Transverse colon (tissue), 4 donors: ENCODE measurements at regions not wholly inside any gene's neighbourhood (a gene's known extent, or its start where the extent isn't known, plus 50 kb on each side); places are given as distances from the start of the nearest gene placed in this dataset.

Experiments
- DNase-seq: peaks from one replicate; pipeline ENCODE4 v3.0.0-alpha.2; 2019
- H3K27ac ChIP-seq, 4 donors: fragments of 200-600 bp; sonication (generic); 2 replicates each; pipeline ENCODE4 v1.5.1; 2016 to 2018; ENCODE audit warnings: inconsistent platforms in 4 of 4
- H3K27me3 ChIP-seq: fragments of 200-600 bp; sonication (generic); 2 replicates; pipeline ENCODE4 v1.5.1; 2017; ENCODE audit warnings: inconsistent platforms
- H3K36me3 ChIP-seq, 4 donors: fragments of 200-600 bp; sonication (generic); 2 replicates each; pipeline ENCODE4 v1.5.1; 2017 to 2019; ENCODE audit warnings: inconsistent platforms in 4 of 4
- H3K4me1 ChIP-seq, 4 donors: fragments of 200-600 bp; sonication (generic); 2 replicates each; pipeline ENCODE4 v1.5.1; 2017 to 2020; ENCODE audit warnings: inconsistent platforms in 4 of 4
- H3K4me3 ChIP-seq, 4 donors: fragments of 200-600 bp; sonication (generic); 1 replicate in 1 of 4; 2 replicates in 3 of 4; pipeline versions ENCODE4 v1.5.1 to v1.6.1; 2017 to 2019; ENCODE audit warnings: inconsistent platforms in 4 of 4
- H3K9me3 ChIP-seq, 2 donors: fragments of 200-600 bp; sonication (generic); 2 replicates each; pipeline ENCODE4 v1.5.1; 2017 to 2019; ENCODE audit warnings: inconsistent platforms in 2 of 2
- EP300 ChIP-seq: sonication (generic); formaldehyde crosslinking; IDR thresholded peaks from one replicate; pipeline ENCODE4 v1.6.1; 2017; ENCODE audit warnings: antibody characterized with exemption, low read depth
- POLR2A ChIP-seq: fragments of 450-650 bp; IDR thresholded peaks from one replicate; pipeline ENCODE4 v1.6.1; 2016; ENCODE audit warnings: antibody characterized with exemption, mild to moderate bottlenecking, moderate library complexity
- POLR2AphosphoS5 ChIP-seq, 3 donors: sonication (generic); formaldehyde crosslinking; IDR thresholded peaks; one replicate each; pipeline ENCODE4 v1.6.1; 2016; ENCODE audit warnings: antibody characterized with exemption in 3 of 3
- WGBS, 2 donors: methylation state at CpG; one replicate each; pipeline ENCODE4 v1.1.5; 2018; ENCODE audit warnings: low coverage in 1 of 2; 5-methylcytosine and 5-hydroxymethylcytosine counted together
- in situ Hi-C, 4 donors: fragments of 200-750 bp; cut with MboI; loops; one replicate each; pipeline versions ENCODE4 v1.15.0 to v1.15.1; 2017; ENCODE audit warnings: low sequenced_read_pairs in 3 of 4, low pct_ligation_motif_present in 1 of 4, low pct_unique_long_range_greater_than_20kb in 1 of 4
- intact Hi-C: fragments of 100-400 bp; cut with DNase I; formaldehyde crosslinking; loops from one replicate; pipeline ENCODE4 v1.15.1; 2023; ENCODE audit warnings: low total_unique reads
- TF ChIP-seq, protein P1 (sequence below), 5 experiments: fragments of 200-600 bp in 3 of 5; fragments of 450-650 bp in 2 of 5; sonication (generic) in 3 of 5; IDR thresholded peaks; 1 replicate in 2 of 5; 2 replicates in 3 of 5; pipeline ENCODE4 v1.5.1; 2016 to 2017; ENCODE audit warnings: antibody characterized with exemption in 5 of 5, inconsistent platforms in 3 of 5, mild to moderate bottlenecking in 2 of 5, moderate library complexity in 1 of 5

- no peaks in the 10 kb centered on the region for H3K4me1 ChIP-seq
- no peaks in the 10 kb centered on the region for H3K27me3 ChIP-seq
- intact Hi-C loops (no loop called here), in situ Hi-C loops (no loop called here)
- no peaks in the 10 kb centered on the region for H3K9me3 ChIP-seq
- no peak for DNase-seq
- 83% methylated on average over 2 of the region's 2 CpGs; no CpG with 5 or more reads in 1 of the 2 donors for WGBS, 2 donors
- no peaks in the 10 kb centered on the region for H3K36me3 ChIP-seq
- H3K27ac ChIP-seq, result no peak overlapping the region
- no peak for TF ChIP-seq EP300
- no peak for TF ChIP-seq POLR2AphosphoS5 (IDR thresholded peaks at IDR 0.05)
- TF ChIP-seq, protein P1, sequence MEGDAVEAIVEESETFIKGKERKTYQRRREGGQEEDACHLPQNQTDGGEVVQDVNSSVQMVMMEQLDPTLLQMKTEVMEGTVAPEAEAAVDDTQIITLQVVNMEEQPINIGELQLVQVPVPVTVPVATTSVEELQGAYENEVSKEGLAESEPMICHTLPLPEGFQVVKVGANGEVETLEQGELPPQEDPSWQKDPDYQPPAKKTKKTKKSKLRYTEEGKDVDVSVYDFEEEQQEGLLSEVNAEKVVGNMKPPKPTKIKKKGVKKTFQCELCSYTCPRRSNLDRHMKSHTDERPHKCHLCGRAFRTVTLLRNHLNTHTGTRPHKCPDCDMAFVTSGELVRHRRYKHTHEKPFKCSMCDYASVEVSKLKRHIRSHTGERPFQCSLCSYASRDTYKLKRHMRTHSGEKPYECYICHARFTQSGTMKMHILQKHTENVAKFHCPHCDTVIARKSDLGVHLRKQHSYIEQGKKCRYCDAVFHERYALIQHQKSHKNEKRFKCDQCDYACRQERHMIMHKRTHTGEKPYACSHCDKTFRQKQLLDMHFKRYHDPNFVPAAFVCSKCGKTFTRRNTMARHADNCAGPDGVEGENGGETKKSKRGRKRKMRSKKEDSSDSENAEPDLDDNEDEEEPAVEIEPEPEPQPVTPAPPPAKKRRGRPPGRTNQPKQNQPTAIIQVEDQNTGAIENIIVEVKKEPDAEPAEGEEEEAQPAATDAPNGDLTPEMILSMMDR (IDR thresholded peaks at IDR 0.05), result no peak
- TF ChIP-seq POLR2A, result no peak
- no peak overlapping the region for H3K4me3 ChIP-seq
Measured at GRCh38 chrX:10783451-10783995, 163.1 kb upstream of the MID1 start.

GRCh38 chrX:10787264-10787663 lies 166.9 kb upstream of the MID1 start:
- TF ChIP-seq, protein P1 (IDR thresholded peaks at IDR 0.05), result no peak
- TF ChIP-seq EP300 (no peak), POLR2A (no peak), POLR2AphosphoS5 (IDR thresholded peaks at IDR 0.05) (no peak)
- 83 to 100% methylated on average over 2 to 4 of the region's 4 CpGs for WGBS, 2 donors
- Histone ChIP-seq H3K9me3 (no peaks in the 10 kb centered on the region), H3K27me3 (no peaks in the 10 kb centered on the region), H3K4me3 (no peak overlapping the region), H3K27ac (no peak overlapping the region), H3K4me1 (no peaks in the 10 kb centered on the region), H3K36me3 (no peaks in the 10 kb centered on the region)
- no peak for DNase-seq
- in situ Hi-C loops, result no loop called here
- intact Hi-C loops, result no loop called here

DNA sequence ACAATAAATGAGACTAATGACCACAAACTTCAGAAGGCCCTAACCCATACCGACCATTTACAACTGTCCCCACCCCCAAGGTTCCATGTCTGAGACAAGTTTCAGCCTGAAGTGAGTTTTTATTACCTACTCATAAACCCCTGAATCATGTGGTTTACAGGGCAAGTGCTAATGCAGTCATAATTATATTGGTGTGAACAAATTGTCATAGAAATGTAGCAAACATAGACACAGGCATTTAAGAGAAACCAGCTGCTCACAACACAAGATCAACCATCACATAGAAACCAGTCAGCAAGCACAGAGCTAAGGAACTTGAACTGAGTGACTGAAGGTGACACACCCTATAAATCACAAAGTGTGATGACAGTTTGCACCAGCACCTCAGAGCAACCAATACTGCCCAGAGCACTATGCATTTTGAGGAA lies 173.8 kb upstream of the MID1 start:
- TF ChIP-seq, protein P1 (IDR thresholded peaks at IDR 0.05), result no peak
- peak in 1 of 3 donors; percentile 20 for TF ChIP-seq POLR2AphosphoS5 (IDR thresholded peaks at IDR 0.05)
- no peaks in the 10 kb centered on the region for H3K27me3 ChIP-seq
- intact Hi-C loops (no loop called here), in situ Hi-C loops (no loop called here)
- no peaks in the 10 kb centered on the region for H3K36me3 ChIP-seq
- H3K9me3 ChIP-seq, result no peaks in the 10 kb centered on the region
- DNase-seq, result no peak
- peaks cover 0 to 15% (median 4%) of the 10 kb centered on the region in 4 donors for H3K4me1 ChIP-seq
- no peak overlapping the region for H3K4me3 ChIP-seq
- peak overlapping the region; percentile 26 to 65 (median 46) for H3K27ac ChIP-seq
- WGBS, 2 donors, result 20 to 42% methylated on average over 1 of the region's 1 CpG

DNA sequence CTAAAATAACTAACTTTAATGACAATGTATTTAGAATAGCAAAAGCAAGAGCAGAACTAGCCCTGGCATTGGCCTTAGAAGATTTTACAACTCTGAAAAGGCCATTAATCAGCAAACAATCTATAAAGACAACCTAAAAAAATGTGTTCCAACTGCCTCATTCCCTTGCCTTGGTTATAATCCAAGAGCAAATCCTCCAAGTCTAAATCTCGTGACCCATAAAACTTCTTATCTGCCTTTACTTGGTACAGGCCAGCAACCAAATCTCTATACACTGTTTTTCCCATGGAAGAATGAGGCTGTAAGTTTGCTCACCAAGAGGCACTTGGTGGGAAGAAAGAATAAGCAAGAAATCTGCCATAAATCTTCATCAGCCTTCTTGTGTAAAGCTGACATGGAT lies 175.3 kb upstream of the MID1 start:
- WGBS, 2 donors, result 24% methylated on average over 1 of the region's 1 CpG; no CpG with 5 or more reads in 1 of the 2 donors
- Histone ChIP-seq H3K4me3 (no peak overlapping the region), H3K4me1 (peaks cover 0 to 15% (median 4%) of the 10 kb centered on the region in 4 donors), H3K27me3 (no peaks in the 10 kb centered on the region), H3K9me3 (no peaks in the 10 kb centered on the region), H3K36me3 (no peaks in the 10 kb centered on the region), H3K27ac (peak overlapping the region in 3 of 4 donors; percentile 37 to 65 (median 55))
- no peak for DNase-seq
- in situ Hi-C loops (no loop called here), intact Hi-C loops (no loop called here)
- TF ChIP-seq POLR2A, result no peak
- no peak for TF ChIP-seq EP300
- no peak for TF ChIP-seq POLR2AphosphoS5 (IDR thresholded peaks at IDR 0.05)

- in situ Hi-C loops, result no loop called here
- no peak overlapping the region for H3K4me3 ChIP-seq
- TF ChIP-seq, protein P1 (IDR thresholded peaks at IDR 0.05), result no peak
- no peak for TF ChIP-seq POLR2AphosphoS5 (IDR thresholded peaks at IDR 0.05)
- no peak for TF ChIP-seq EP300
- TF ChIP-seq POLR2A, result no peak
- H3K4me1 ChIP-seq, result peaks cover 0 to 15% (median 4%) of the 10 kb centered on the region in 4 donors
- no peaks in the 10 kb centered on the region for H3K36me3 ChIP-seq
- intact Hi-C loops, result no loop called here
- no peaks in the 10 kb centered on the region for H3K27me3 ChIP-seq
- H3K9me3 ChIP-seq, result no peaks in the 10 kb centered on the region
- no peak for DNase-seq
- H3K27ac ChIP-seq, result no peak overlapping the region
- 58% methylated on average over 4 of the region's 4 CpGs; no CpG with 5 or more reads in 1 of the 2 donors for WGBS, 2 donors
Measured at GRCh38 chrX:10797466-10797865, 177.1 kb upstream of the MID1 start.
